ENCODE measurements at regions not wholly inside any gene's neighbourhood (a gene's known extent, or its start where the extent isn't known, plus 50 kb on each side); places are given as distances from the start of the nearest gene placed in this dataset.
A peak's percentile ranks its signal among the peaks of the same experiment; 100 is the strongest.

GRCh38 chr10:85148693-85149640 lies 820.6 kb downstream of the CCSER2 start:
- FAIRE-seq (no peak), DNase-seq (ENCODE audit: low read depth) (no peak)
- no peak for TF ChIP-seq CTCF (IDR thresholded peaks at IDR 0.05; ENCODE audit: insufficient read depth, low read length, severe bottlenecking)
- Histone ChIP-seq H3K27me3 (ENCODE audit: control insufficient read depth, insufficient read depth, low read length) (no peaks in the 10 kb centered on the region), H3K4me3 (ENCODE audit: low read depth, low read length) (no peak overlapping the region), H3K36me3 (ENCODE audit: control insufficient read depth, insufficient read depth, low read length) (no peaks in the 10 kb centered on the region)

GRCh38 chr10:85149766-85150165 lies 821.4 kb downstream of the CCSER2 start:
- no peak for FAIRE-seq
- no peak overlapping the region for H3K4me3 ChIP-seq (ENCODE audit: low read depth, low read length)
- no peaks in the 10 kb centered on the region for H3K27me3 ChIP-seq (ENCODE audit: control insufficient read depth, insufficient read depth, low read length)
- no peak for TF ChIP-seq CTCF (IDR thresholded peaks at IDR 0.05; ENCODE audit: insufficient read depth, low read length, severe bottlenecking)
- DNase-seq (ENCODE audit: low read depth): peak; percentile 13
- no peaks in the 10 kb centered on the region for H3K36me3 ChIP-seq (ENCODE audit: control insufficient read depth, insufficient read depth, low read length)

- TF ChIP-seq CTCF (IDR thresholded peaks at IDR 0.05; ENCODE audit: insufficient read depth, low read length, severe bottlenecking): no peak
- Histone ChIP-seq H3K27me3 (ENCODE audit: control insufficient read depth, insufficient read depth, low read length) (no peaks in the 10 kb centered on the region), H3K36me3 (ENCODE audit: control insufficient read depth, insufficient read depth, low read length) (no peaks in the 10 kb centered on the region), H3K4me3 (ENCODE audit: low read depth, low read length) (no peak overlapping the region)
- FAIRE-seq (no peak), DNase-seq (ENCODE audit: low read depth) (no peak)
These were observed 823.1 kb downstream of the CCSER2 start for GRCh38 chr10:85151506-85151905.

GRCh38 chr10:85152496-85152895 lies 824.1 kb downstream of the CCSER2 start:
- no peak for DNase-seq (ENCODE audit: low read depth)
- TF ChIP-seq CTCF (IDR thresholded peaks at IDR 0.05; ENCODE audit: insufficient read depth, low read length, severe bottlenecking): no peak
- no peak overlapping the region for H3K4me3 ChIP-seq (ENCODE audit: low read depth, low read length)
- no peaks in the 10 kb centered on the region for H3K27me3 ChIP-seq (ENCODE audit: control insufficient read depth, insufficient read depth, low read length)
- FAIRE-seq: no peak
- H3K36me3 ChIP-seq (ENCODE audit: control insufficient read depth, insufficient read depth, low read length): no peaks in the 10 kb centered on the region

GRCh38 chr10:85152911-85153310 lies 824.5 kb downstream of the CCSER2 start:
- Histone ChIP-seq H3K4me3 (ENCODE audit: low read depth, low read length) (no peak overlapping the region), H3K27me3 (ENCODE audit: control insufficient read depth, insufficient read depth, low read length) (no peaks in the 10 kb centered on the region), H3K36me3 (ENCODE audit: control insufficient read depth, insufficient read depth, low read length) (no peaks in the 10 kb centered on the region)
- no peak for FAIRE-seq
- DNase-seq (ENCODE audit: low read depth): no peak
- TF ChIP-seq CTCF (IDR thresholded peaks at IDR 0.05; ENCODE audit: insufficient read depth, low read length, severe bottlenecking): no peak

All from bronchial epithelial cell (primary cell).